C1 segment of cervical spinal cord (tissue), 14 donors: ENCODE measurements at regions not wholly inside any gene's neighbourhood (a gene's known extent, or its start where the extent isn't known, plus 50 kb on each side); places are given as distances from the start of the nearest gene placed in this dataset.
"Not testable (repeated sequence)": the region's sequence is repeated elsewhere in the genome, so short reads cannot be mapped to it uniquely, and the experiment has no call there.

Experiments used
- DNase-seq, 14 donors: peaks; one replicate each; lab custom pipeline; 2025; lab: John Stamatoyannopoulos, UW

DNA sequence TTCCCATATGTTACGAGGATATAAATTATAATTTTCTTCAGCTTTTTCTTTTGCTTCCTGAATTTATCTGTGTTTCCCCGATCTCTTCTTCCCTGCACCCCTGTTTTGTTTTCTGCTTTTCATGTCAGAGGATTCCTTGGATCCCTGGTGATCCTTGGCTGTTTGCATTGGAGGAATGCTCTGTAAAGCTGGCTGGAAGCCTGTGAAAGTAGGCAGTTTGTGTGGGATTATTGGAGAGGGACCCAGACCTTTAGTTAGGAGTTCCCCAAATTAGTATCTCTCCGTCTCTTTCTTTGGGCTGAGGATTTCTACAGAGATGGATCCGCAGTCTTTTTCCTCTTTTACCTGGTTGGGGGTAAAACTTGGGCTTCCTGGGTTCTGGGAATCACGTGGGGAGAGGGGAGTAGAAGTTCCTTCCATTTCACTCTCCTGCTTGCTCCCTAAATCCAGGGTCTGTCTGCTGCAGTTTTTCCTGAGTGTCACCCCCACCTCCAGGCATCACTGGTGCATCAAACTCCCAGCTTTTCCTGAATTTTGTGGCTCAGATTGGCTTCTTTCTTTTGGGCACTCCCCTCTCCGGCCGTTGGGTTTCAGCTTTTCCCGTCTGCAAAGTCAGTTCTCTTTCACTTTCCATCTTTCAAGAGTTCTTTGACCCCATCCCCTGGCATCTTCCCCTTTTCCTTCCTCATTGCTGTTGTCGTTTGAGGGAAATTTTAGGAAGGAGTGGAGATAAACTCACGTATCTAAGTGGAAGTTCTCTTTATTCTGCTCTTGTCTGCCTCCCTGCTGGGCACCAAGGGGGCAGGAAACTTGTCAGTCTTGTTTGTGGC, 79.1 kb upstream of the ALX4 start:
- DNase-seq = no peak

DNA sequence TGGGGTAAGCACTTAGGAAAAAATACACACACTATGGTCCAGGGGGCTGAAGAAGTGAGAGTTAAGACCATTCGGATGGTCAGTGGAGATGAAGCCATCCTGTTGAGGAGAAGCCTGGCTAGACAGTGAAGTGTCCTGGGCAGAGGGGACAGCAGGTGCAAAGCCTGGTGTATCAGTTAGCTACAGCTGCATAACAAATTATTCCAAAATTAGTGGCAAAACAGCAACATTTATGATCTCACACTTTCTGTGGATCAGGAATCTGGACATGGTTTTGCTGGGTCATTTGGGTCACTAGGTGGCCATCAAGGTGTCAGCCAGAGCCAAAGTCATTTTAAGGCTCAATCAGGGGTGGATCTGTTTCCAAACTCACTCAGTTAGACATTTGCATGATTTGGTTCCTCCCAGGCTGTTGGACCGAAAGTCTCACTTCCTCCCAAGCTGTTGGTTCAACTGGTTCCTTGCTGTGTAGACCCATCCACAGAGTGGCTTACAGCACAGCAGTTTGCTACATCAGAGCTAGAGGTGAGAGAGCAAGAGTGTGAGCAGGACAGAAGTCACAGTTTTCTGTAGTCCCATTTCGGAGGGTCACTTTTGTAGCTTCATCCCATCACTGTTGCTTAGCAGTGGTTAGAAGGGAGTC, 80.1 kb upstream of the ALX4 start:
- DNase-seq = no peak

DNA sequence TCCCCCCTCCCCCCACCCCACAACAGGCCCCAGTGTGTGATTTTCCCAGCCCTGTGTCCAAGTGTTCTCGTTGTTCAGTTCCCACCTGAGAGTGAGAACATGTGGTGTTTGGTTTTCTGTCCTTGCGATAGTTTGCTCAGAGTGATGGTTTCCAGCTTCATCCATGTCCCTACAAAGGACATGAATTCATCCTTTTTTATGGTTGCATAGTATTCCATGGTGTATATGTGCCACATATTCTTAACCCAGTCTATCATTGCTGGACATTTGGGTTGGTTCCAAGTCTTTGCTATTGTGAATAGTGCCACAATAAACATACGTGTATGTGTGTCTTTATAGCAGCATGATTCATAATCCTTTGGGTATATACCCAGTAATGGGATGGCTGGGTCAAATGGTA, 81.1 kb upstream of the ALX4 start:
- DNase-seq = not testable (repeated sequence)

DNA sequence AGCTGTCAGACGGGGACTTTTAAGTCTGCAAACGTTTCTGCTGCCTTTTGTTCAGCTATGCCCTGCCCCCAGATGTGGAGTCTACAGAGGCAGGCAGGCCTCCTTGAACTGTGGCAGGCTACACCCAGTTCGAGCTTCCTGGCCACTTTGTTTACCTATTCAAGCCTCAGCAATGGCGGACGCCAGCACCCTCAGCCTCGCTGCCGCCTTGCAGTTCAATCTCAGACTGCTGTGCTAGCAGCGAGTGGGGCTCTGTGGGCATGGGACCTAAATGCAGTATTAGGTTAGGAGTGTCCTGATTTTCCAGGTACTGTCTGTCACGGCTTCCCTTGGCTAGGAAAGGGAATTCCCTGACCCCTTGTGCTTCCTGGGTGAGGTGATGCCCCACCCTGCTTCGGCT, 86.8 kb upstream of the ALX4 start:
- DNase-seq = not testable (repeated sequence)

DNA sequence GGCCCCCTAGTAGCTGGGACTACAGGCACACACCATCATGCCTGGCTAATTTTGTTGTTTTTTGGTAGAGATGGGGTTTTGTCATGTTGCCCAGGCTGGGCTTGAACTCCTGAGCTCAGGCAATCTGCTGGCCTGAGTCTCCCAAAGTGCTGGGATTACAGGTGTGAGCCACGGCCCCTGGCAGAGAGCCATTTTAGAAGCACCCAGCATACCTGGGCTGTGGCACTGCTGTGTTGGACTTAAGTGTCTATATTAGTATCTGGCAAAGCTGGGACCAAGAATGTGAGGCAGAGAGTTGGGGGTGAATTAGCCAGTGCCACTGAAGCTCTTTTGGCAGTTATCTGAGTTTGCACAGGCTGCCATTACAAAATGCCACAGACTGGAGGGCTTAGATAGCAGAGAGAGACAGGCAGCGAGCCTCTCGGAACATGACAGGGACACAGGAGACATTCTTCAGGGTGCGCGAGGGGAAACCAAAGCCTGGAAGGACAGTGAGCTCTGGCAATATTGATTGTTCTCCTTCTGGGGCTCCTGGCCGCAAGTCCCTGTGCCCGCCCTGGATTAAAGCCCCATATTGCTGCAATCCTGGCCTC, 87.7 kb upstream of the ALX4 start:
- DNase-seq = no peak

DNA sequence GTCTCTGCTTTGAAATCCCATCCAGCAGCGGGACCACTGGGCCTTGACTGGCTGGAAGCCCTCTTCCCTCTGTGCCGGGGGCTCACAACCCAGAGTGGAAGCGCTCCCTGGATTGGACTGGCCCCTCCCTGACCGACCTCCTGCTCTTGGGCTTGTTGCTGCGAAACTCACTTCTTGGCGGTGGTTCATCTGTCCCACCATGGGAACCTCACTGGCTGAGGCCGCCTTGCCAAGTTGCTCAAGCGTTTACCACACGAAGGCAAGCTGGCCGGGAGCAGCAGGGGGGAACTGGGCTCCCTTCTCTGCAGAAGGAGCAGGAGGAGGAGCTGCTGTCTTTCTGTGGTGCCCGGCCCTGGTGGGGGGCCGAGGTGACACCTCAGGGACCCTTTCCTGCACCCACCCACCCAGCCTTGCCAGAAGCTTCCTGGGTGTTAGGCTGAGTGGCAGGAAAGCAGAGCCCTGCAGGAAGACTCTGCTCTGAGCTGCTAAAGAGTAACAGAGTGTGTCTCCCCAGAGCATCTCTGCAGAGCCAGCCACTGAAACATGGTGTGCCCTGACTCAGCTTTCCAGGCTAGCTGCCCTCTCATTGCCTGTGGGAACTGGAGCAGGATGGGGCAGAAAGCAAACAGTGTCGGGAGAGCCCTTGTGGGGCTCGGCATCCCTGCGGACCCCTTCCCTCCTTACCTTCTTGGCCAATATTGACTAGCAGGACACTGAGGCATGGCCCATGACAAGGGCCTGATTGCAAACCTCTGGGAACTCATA, 88.5 kb upstream of the ALX4 start:
- no peak for DNase-seq

DNA sequence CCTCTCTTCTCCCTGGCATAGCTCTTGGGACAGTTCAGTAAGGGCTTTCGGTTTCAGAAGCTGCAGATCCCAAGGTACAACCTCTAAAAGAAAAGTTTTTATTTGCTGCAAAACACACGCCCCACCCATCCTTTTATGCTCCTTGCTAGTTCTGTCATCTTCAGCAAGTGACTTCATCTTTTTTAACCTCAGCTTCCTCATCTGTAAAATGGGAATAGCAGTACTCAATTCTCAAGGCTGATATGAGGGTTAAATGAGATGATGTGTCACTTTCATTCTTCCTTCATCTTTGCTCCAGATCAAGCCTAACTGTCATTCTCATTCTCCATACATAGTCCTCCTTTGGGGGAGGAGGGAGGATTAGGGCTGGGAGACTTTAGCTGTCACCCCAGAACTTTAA, 90.0 kb upstream of the ALX4 start:
- no peak for DNase-seq

DNA sequence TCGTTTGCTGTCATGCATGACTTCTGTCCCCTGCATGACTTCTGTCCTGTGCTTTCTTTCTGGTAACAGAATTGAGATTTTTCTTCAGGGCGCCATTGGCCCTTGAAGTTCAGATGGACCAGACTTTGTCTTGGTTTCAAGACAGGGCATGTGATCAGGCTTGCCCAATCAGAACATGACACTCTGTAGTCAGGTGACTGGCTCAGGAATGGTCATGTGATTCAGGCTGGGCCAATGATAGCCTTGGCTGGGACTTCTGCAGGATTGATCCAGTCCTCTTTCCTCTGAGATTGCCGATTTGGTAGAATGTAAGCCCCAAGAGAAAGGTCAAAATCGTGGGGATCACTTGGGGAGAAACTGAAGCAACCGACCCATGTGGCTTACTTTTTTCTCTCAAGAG, 90.5 kb upstream of the ALX4 start:
- DNase-seq = no peak

DNA sequence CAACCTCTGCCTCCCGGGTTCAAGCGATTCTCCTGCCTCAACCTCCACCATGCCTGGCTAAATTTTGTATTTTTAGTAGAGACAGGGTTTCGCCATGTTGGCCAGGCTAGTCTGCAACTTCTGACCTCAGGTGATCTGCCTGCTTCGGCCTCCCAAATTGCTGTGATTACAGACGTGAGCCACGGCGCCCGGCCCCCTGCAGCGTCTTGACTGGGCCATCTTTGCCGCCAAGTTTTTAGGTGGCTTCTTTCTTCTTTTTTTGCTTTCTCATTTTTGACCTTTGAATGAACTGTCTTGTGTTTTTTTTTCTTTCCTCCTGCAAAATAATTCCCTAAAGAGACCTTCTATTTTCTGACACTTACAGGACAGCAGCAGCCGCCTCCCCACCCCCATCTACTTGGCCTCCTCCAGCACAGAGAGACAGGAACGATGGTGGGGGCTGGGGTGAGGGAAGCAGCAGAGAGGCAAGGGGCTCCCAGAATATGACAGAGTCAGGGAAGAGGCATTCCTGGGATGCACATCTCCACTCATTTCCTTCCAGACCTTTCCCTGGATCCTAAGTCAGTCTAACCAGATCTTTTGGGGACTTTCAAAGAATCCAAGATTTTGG, 92.6 kb upstream of the ALX4 start:
- no peak for DNase-seq

DNA sequence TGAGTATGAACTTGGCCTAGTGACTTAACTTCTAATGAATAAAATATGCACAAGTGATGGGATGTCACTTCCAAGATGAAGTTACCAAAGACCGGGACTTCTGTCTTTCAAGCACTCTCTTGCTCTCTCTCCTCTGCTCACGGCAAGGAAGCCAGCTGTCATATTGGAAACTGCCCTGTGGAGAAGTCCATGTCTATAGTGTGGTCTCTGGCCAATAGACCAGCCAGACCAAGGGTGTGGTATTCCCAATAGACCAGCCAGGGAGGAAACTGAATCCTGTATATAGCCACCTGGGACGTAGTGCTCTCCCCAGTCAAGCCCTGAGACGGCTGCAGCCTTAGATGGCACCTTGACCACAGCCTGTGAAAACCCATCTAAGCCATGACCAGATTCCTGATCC, 93.2 kb upstream of the ALX4 start:
- no peak for DNase-seq

DNA sequence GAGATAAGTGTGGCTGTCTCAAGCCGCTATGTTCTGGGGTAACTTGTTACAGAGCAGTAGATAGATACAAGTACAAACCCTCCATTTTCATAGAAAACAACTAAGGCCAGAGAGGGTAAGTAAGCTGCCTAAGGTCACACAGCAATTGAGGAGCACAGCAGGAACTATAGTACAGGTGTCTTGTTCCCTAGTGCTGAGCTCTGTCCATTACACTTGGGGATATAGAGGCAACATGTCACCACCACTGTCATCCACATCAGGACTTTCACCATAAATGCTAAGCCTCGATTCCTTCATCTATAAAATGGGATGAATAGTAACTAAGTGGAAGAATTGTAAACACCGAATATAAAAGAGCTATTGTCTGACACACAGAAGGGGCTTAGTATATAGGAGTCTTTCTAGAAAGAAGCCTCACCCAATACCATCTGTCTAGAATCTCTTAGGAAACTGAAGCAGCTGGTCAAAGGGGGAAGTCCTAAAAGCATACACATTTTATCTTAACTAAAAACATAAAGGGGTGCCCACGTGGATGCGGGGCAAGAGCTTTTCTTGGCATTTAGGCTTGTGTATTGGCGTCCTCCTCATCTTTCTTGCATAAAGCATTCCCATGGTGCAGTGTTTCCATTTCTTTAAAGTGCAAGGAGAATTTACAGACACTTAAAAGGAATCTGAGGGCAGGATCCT, 93.8 kb upstream of the ALX4 start:
- no peak for DNase-seq

DNA sequence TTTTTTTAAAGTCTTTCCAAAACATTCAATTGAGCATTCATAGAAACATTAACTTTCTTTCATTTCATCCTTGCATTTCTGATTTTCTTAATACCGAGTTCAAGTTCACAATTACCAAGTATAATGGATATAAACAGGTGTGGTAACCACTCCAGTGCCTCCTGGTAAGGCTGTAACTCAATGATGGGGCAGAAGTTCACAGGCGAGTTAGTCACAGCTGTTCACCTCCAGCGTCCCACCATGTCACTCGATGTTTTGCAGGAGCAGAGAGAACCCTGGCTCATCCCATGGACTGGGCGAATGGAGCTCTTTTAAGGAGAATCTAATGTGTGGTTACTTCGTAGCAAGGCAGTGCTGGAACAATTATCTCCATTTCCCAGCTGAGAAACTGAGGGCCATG, 94.4 kb upstream of the ALX4 start:
- DNase-seq = no peak

DNA sequence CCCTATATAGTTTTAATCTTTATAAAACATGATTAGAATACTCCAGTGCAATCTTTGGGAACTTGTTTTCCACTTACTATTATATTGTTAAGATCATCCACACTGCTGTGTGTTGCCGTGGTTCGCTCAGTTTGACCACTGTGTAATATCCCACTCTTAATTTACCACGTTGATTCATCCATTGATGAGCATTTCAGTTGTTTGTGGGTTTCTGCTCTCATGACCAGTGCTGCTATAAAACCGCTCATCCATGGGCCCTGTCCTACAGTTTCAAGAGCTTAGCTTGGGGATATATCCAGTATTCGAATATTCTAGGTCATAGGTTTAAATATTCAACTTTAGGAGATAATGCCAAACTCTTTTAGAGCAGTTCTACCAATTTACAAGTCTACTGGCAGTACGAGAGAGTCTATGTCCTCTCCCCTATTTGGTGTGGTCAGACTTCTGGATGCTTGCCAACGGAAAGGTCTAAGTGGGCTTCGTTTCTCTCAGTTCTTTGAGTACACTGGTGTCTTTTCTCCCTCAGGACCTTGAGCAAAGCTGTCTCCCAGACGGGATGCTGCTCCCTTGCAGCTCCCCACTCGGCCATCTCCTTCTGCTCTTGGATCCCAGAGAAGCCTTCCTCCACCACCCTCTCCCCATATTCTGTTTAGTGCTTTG, 94.9 kb upstream of the ALX4 start:
- DNase-seq = no peak

DNA sequence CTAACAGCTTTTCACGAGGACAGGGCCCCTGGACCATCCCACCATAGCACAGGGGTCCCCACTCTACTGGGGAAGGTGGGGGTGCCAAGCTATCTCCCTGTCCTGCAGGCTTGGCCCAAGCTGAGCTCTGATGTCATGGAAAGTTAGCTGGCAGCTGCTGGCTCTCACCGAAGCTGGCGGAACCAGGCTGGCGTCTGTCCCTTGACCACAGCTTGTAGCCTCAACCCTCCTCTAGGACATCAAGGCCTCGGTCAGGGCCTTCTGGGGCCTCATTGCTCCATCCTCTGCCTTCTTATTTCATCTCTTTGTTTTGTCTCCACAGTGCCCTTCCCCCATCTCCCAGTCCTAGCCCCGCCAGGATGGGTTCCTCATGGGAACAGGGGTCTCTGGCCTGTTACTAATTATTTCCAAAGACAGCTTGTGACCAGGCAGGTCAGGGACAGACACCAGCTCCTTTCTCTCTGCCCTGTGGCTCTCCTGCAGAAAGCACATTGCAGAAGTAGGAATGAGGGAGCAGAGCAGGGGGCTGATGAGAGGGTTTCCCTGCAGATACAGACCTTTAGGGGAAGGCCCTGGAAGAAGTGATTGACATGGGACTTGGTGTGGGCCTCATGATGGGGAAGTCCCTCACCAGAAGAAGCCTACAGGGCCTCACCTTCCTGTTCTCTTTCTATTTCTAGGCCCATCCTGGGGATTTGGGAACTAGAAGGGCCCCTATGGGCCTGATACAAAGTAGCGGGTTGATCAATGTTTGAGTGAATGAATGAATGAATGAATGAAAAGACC, 97.5 kb upstream of the ALX4 start:
- no peak for DNase-seq

DNA sequence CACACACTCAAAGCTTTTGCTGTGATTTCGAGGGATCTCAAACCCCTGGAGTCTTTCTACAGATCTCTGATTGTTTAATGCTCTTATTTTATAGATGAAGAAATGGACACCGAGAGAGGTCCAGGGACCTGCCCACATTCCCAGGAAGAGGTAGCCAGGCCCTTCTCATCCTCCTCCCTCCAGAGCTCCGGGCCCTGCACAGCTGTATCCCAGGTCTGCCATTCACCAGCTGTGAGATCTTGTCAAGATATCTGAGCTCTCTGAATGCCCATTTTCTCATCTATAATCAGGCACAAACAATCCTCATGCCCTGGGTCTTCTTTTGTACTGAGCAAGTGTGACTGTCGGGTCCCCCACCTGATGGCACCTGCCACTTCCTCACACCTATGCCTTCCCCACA, 98.2 kb upstream of the ALX4 start:
- no peak for DNase-seq

DNA sequence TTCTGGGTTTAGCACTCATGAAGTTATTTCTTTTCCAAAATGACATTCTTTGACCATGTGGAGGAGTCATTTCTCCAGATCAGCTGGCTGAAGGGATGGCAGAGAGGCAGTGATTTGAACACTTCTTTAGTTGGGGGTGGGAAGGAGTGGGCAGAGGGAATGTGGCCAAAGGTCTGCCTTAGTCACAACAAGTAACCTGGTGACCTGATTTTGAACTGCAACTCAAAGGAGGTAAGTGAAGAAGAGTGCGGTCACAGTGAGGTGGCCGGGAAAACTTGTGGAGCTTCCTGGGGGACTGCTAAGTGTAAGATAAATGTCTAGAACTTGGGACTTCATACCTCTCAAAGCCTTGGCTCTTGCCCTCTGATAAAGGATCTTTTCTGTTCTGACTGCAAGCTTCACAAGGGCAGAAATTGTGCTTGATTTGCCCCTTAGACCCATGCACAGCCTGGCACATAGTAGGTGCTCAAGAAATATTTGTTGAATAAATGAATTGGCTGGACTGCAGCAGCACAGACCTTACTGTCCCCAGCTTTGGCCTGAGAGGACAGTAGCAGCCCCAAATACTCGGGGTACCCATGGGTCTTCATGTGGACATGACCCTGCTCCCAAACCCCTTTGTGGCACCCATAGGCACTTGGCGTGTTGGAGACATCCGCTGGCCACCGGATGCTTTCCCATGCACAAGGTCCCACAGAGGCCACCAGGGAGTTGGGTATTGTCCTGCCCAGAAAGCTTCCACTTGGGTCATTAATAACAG, 99.0 kb upstream of the ALX4 start:
- no peak for DNase-seq

DNA sequence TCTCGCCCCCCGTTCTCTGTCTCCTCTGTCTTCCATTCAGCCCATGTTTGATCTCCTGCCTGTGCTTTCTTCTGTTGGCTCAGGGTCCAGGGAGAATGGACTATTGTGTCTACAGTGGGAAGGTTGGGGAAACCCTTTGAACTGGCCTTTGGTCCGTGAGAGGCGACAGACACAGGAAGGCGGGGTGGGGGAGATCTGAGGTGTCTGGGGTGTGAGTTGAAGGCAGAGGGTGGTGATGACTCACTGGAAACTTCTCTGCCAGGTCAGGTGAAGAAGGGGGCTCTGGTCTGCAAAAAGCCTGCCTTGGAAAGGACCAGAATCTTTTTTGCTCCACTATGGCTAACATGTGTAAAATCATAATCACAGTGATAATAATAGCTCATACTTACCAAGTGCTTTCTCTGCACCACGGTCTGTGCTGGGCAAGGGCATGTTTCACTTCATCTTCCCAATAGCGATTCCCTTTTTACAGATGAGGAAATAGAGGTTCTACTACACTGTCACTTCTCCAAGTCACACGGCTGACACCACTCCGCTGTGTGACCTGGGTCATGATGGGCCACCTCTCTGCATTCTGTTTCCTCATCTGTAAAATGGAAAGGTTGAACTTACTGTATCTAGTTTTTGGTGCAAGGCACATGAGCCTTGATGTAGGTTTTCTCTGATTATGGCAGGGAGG, 99.8 kb upstream of the ALX4 start:
- DNase-seq = no peak

DNA sequence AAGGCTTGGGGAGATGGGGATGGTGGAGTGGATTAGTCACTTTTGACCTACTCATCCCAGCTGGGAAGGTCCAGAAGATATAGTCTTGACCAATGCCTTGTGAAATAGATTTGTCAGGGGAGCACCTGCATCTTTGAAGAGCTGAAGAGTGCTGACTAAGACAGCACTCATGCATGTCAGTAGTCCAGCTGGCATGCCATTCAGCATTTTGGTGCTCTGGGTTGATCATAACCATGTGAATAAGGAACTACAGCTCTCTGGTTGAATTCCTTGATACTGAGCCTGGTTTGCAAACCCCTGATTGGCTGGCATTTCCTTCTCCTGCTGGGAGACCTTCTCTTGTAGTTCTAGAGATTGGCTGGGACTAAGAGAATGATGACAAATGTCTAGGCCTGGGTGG, 106.8 kb upstream of the ALX4 start:
- no peak for DNase-seq
